OCI-LY7 (cell line): ENCODE measurements at regions not wholly inside any gene's neighbourhood (a gene's known extent, or its start where the extent isn't known, plus 50 kb on each side); places are given as distances from the start of the nearest gene placed in this dataset.

Experiments used
- BruUV-seq: library from RNA; stranded (reverse); fragments of 400-500 nt; replicated peaks from 2 replicates; lab custom pipeline; 2021; lab: Mats Ljungman, UMichigan
- CTCF ChIA-PET: fragments of 300-600 bp; sonication (Branson Sonifier 250); formaldehyde crosslinking; loops from one replicate; lab custom pipeline; 2022; ENCODE audit warnings: antibody characterized with exemption; ENCODE audit not compliant: unreplicated experiment; lab: Charles Lee
- POLR2A ChIA-PET: fragments of 300-600 bp; sonication (Branson Sonifier 250); formaldehyde crosslinking; loops from one replicate; lab custom pipeline; 2022; ENCODE audit warnings: antibody characterized with exemption; lab: Charles Lee
- DNase-seq: peaks from one replicate; pipeline ENCODE4 v3.0.0-alpha.2; 2015; ENCODE audit warnings: low spot score
- H2AFZ ChIP-seq: fragments of 200-600 bp; sonication (generic), shearing (Covaris generic); 2 replicates; pipeline ENCODE4 v1.6.1; 2014; ENCODE audit warnings: mild to moderate bottlenecking, antibody characterized with exemption, low read length, moderate library complexity
- H3K27ac ChIP-seq: fragments of 200-600 bp; sonication (generic); 2 replicates; pipeline ENCODE4 v1.5.1; 2014; ENCODE audit warnings: mixed run types, low read depth, mild to moderate bottlenecking, moderate library complexity, low read length, inconsistent platforms; ENCODE audit not compliant: poor library complexity, severe bottlenecking
- H3K36me3 ChIP-seq: fragments of 200-600 bp; sonication (generic); 2 replicates; pipeline ENCODE4 v1.6.1; 2014; ENCODE audit warnings: mild to moderate bottlenecking, antibody characterized with exemption, low read length, moderate library complexity, mixed read lengths; ENCODE audit not compliant: insufficient read depth
- H3K4me1 ChIP-seq: fragments of 200-600 bp; sonication (generic); 2 replicates; pipeline ENCODE4 v1.5.1; 2014; ENCODE audit warnings: mild to moderate bottlenecking, low read length; ENCODE audit not compliant: insufficient read depth, poor library complexity, severe bottlenecking
- H3K4me2 ChIP-seq: fragments of 200-600 bp; sonication (generic); 2 replicates; pipeline ENCODE4 v1.6.1; 2014; ENCODE audit warnings: mild to moderate bottlenecking, low read length
- H3K4me3 ChIP-seq: fragments of 200-600 bp; sonication (generic); 2 replicates; pipeline ENCODE4 v1.5.1; 2014; ENCODE audit warnings: mild to moderate bottlenecking, low read depth, low read length; ENCODE audit not compliant: poor library complexity, severe bottlenecking
- H3K79me2 ChIP-seq: fragments of 200-600 bp; sonication (generic); 2 replicates; pipeline ENCODE4 v1.6.1; 2016; ENCODE audit warnings: low read depth, mild to moderate bottlenecking, low read length, moderate library complexity, mixed read lengths; ENCODE audit not compliant: insufficient read depth
- H3K9me2 ChIP-seq: fragments of 200-600 bp; sonication (generic); 2 replicates; pipeline ENCODE4 v1.6.1; 2016; ENCODE audit warnings: mild to moderate bottlenecking, low read length, mixed read lengths; ENCODE audit not compliant: insufficient read depth
- H3K9me3 ChIP-seq: fragments of 200-600 bp; sonication (generic); 2 replicates; pipeline ENCODE4 v1.6.1; 2014; ENCODE audit warnings: mild to moderate bottlenecking, mixed run types, low read length, mixed read lengths
- H4K20me1 ChIP-seq: fragments of 200-600 bp; sonication (generic); 2 replicates; pipeline ENCODE4 v1.6.1; 2014; ENCODE audit warnings: mild to moderate bottlenecking, antibody characterized with exemption, low read length, moderate library complexity, mixed read lengths; ENCODE audit not compliant: insufficient read depth
- CTCF ChIP-seq: fragments of 200-600 bp; sonication (generic); conservative IDR thresholded peaks from 2 replicates; pipeline ENCODE4 v1.5.1; 2014; ENCODE audit warnings: mild to moderate bottlenecking, antibody characterized with exemption, low read length, moderate library complexity, mixed read lengths
- EZH2phosphoT487 ChIP-seq: fragments of 200-600 bp; sonication (generic); IDR thresholded peaks from 2 replicates; pipeline ENCODE4 v1.6.1; 2018; ENCODE audit warnings: low read depth, borderline replicate concordance, mild to moderate bottlenecking, mixed run types, antibody characterized with exemption, low read length, moderate library complexity, mixed read lengths
- intact Hi-C: fragments of 100-400 bp; cut with micrococcal nuclease; formaldehyde crosslinking; loops from one replicate; pipeline ENCODE4 v1.10.0; 2022; ENCODE audit not compliant: unreplicated experiment

GRCh38 chr6:50585441-50586330 lies 127.6 kb upstream of the TFAP2D start:
- H3K79me2 ChIP-seq, result no peaks in the 10 kb centered on the region
- TF ChIP-seq CTCF (no peak), EZH2phosphoT487 (no peak)
- intact Hi-C loops, result no loop called here
- POLR2A ChIA-PET, result interaction anchor here (0.6 kb wide), 1 partner anchor 15 kb away, joined by 3 read pairs; no protein-coding TSS in a partner anchor
- H3K27ac ChIP-seq, result no peak overlapping the region
- no peaks in the 10 kb centered on the region for H3K9me2 ChIP-seq
- no peaks in the 10 kb centered on the region for H3K36me3 ChIP-seq
- H3K4me2 ChIP-seq, result no peak overlapping the region
- H4K20me1 ChIP-seq, result no peaks in the 10 kb centered on the region
- no peak overlapping the region for H3K4me3 ChIP-seq
- no TSS peak for BruUV-seq
- H2AFZ ChIP-seq, result no peak overlapping the region
- H3K4me1 ChIP-seq, result no peaks in the 10 kb centered on the region
- CTCF ChIA-PET, result no interaction called here
- H3K9me3 ChIP-seq, result no peaks in the 10 kb centered on the region
- no peak for DNase-seq

GRCh38 chr6:50586331-50586675 lies 127.0 kb upstream of the TFAP2D start:
- DNase-seq, result no peak

More at GRCh38 chr6:50586331-50586675, 127.0 kb upstream of the TFAP2D start:
- H3K36me3 ChIP-seq, result no peaks in the 10 kb centered on the region
- intact Hi-C loops, result no loop called here
- no peak overlapping the region for H3K27ac ChIP-seq
- H3K79me2 ChIP-seq, result no peaks in the 10 kb centered on the region
- no peaks in the 10 kb centered on the region for H3K9me2 ChIP-seq
- H3K4me2 ChIP-seq, result no peak overlapping the region
- POLR2A ChIA-PET, result no interaction called here
- H2AFZ ChIP-seq, result no peak overlapping the region
- CTCF ChIA-PET, result no interaction called here
- no peak for TF ChIP-seq EZH2phosphoT487
- no peak for TF ChIP-seq CTCF
- no TSS peak for BruUV-seq
- H3K4me3 ChIP-seq, result no peak overlapping the region
- H3K9me3 ChIP-seq, result no peaks in the 10 kb centered on the region
- no peaks in the 10 kb centered on the region for H3K4me1 ChIP-seq
- H4K20me1 ChIP-seq, result no peaks in the 10 kb centered on the region
